ENCODE measurements at regions not wholly inside any gene's neighbourhood (a gene's known extent, or its start where the extent isn't known, plus 50 kb on each side); places are given as distances from the start of the nearest gene placed in this dataset.

- POLR2A ChIA-PET, result no interaction called here
- H4K20me1 ChIP-seq (ENCODE audit: insufficient read depth), result no peaks in the 10 kb centered on the region
These were observed 81.1 kb downstream of the OTOL1 start for GRCh38 chr3:161577662-161578061.

More at GRCh38 chr3:161577662-161578061, 81.1 kb downstream of the OTOL1 start:
- CTCF ChIA-PET, result no interaction called here
- H3K4me2 ChIP-seq (ENCODE audit: low read length), result no peak overlapping the region
- H3K27ac ChIP-seq (ENCODE audit: low read depth, low read length), result no peak overlapping the region
- DNase-seq (ENCODE audit: low read depth, low spot score) (no peak), ATAC-seq (no peak)
- no peaks in the 10 kb centered on the region for H3K9me2 ChIP-seq (ENCODE audit: insufficient read depth)
- RAD21 ChIA-PET (ENCODE audit: low non-redundant PET in 1 of 2, low total read pairs in 2 of 2, uncharacterized antibody in 2 of 2, unreplicated experiment in 2 of 2), result no interaction called here
- H3K79me2 ChIP-seq (ENCODE audit: insufficient read depth, low read length), result no peaks in the 10 kb centered on the region
- H3K27me3 ChIP-seq (ENCODE audit: insufficient read depth, low read length), result no peaks in the 10 kb centered on the region
- H3K9ac ChIP-seq (ENCODE audit: low read length), result no peak overlapping the region
- H3K4me1 ChIP-seq (ENCODE audit: control insufficient read depth in 1 of 2, insufficient read depth in 2 of 2, low read length in 2 of 2), result no peaks in the 10 kb centered on the region
- TF ChIP-seq ZBTB33 (IDR thresholded peaks at IDR 0.05; ENCODE audit: extremely low read depth, insufficient replicate concordance, low read length) (no peak), FOSL1 (IDR thresholded peaks at IDR 0.05; ENCODE audit: low read depth) (no peak), TCF7L2 (IDR thresholded peaks at IDR 0.05; ENCODE audit: borderline replicate concordance, extremely low read depth, insufficient read depth, insufficient read length) (no peak), SIN3A (IDR thresholded peaks at IDR 0.05; ENCODE audit: low read depth) (no peak), ZFX (IDR thresholded peaks at IDR 0.05) (no peak), CEBPB (IDR thresholded peaks at IDR 0.05; ENCODE audit: low read depth) (no peak), EGR1 (IDR thresholded peaks at IDR 0.05; ENCODE audit: low read depth) (no peak), ZNF274 (IDR thresholded peaks at IDR 0.05; ENCODE audit: low read depth, low read length) (no peak)
- TF ChIP-seq, protein P1, sequence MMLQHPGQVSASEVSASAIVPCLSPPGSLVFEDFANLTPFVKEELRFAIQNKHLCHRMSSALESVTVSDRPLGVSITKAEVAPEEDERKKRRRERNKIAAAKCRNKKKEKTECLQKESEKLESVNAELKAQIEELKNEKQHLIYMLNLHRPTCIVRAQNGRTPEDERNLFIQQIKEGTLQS (IDR thresholded peaks at IDR 0.05), result no peak
- TF ChIP-seq, protein P2, sequence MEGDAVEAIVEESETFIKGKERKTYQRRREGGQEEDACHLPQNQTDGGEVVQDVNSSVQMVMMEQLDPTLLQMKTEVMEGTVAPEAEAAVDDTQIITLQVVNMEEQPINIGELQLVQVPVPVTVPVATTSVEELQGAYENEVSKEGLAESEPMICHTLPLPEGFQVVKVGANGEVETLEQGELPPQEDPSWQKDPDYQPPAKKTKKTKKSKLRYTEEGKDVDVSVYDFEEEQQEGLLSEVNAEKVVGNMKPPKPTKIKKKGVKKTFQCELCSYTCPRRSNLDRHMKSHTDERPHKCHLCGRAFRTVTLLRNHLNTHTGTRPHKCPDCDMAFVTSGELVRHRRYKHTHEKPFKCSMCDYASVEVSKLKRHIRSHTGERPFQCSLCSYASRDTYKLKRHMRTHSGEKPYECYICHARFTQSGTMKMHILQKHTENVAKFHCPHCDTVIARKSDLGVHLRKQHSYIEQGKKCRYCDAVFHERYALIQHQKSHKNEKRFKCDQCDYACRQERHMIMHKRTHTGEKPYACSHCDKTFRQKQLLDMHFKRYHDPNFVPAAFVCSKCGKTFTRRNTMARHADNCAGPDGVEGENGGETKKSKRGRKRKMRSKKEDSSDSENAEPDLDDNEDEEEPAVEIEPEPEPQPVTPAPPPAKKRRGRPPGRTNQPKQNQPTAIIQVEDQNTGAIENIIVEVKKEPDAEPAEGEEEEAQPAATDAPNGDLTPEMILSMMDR (IDR thresholded peaks at IDR 0.05 in 2 of 3, conservative IDR thresholded peaks at IDR 0.05 in 1 of 3; ENCODE audit: borderline replicate concordance in 1 of 3, insufficient read depth in 1 of 3, low read depth in 2 of 3, low read length in 2 of 3), result no peak
- no TSS peak for BruUV-seq (replicated peaks)
- no peaks in the 10 kb centered on the region for H3K9me3 ChIP-seq (ENCODE audit: control insufficient read depth in 1 of 2, insufficient read depth in 1 of 2, low read depth in 1 of 2, low read length in 2 of 2)
- intact Hi-C loops (cut with micrococcal nuclease), result no loop called here
- no peaks in the 10 kb centered on the region for H3K36me3 ChIP-seq (ENCODE audit: control insufficient read depth in 1 of 2, insufficient read depth in 2 of 2, low read length in 2 of 2)
- H3K4me3 ChIP-seq (replicated peaks in 1 of 2; ENCODE audit: low read depth in 1 of 2, low read length in 2 of 2), result no peak overlapping the region
- no peak overlapping the region for H2AFZ ChIP-seq (ENCODE audit: low read depth, low read length, poor library complexity, severe bottlenecking)

Measured in HCT116 (cell line).